ENCODE measurements at regions not wholly inside any gene's neighbourhood (a gene's known extent, or its start where the extent isn't known, plus 50 kb on each side); places are given as distances from the start of the nearest gene placed in this dataset.

- Histone ChIP-seq H3K9me3 (ENCODE audit: control extremely low read depth in 1 of 5, control insufficient read depth in 4 of 5, insufficient read depth in 2 of 5, low read depth in 1 of 5, low read length in 4 of 5) (no peaks in the 10 kb centered on the region), H3K27me3 (replicated peaks in 2 of 5; ENCODE audit: control insufficient read depth in 4 of 5, insufficient read depth in 5 of 5, low read length in 4 of 5) (no peaks in the 10 kb centered on the region), H3K4me1 (ENCODE audit: control extremely low read depth in 1 of 4, control insufficient read depth in 4 of 4, insufficient read depth in 4 of 4, low read length in 3 of 4) (peaks cover 0 to 6% (median 0%) of the 10 kb centered on the region in 4 experiments), H3K36me3 (ENCODE audit: control insufficient read depth in 4 of 4, insufficient read depth in 4 of 4, low read length in 3 of 4) (no peaks in the 10 kb centered on the region), H3K4me3 (ENCODE audit: control insufficient read depth in 1 of 7, extremely low read depth in 1 of 7, insufficient read depth in 4 of 7, low read depth in 2 of 7, low read length in 6 of 7) (no peak overlapping the region), H3K27ac (ENCODE audit: insufficient read depth in 1 of 2, low read depth in 1 of 2, low read length in 2 of 2, poor library complexity in 1 of 2, severe bottlenecking in 2 of 2) (no peak overlapping the region)
- CTCF ChIA-PET = no interaction called here
- 100% methylated on average over 2 of the region's 6 CpGs for WGBS (ENCODE audit: insufficient coverage)
- POLR2A ChIA-PET = no interaction called here
- no peak for DNase-seq
Measured at GRCh38 chr5:58044166-58044565, 415.7 kb downstream of the PLK2 start.

GRCh38 chr5:58043032-58043945 is 416.6 kb downstream of the PLK2 start:
- no peak overlapping the region for H3K27ac ChIP-seq (ENCODE audit: insufficient read depth in 1 of 2, low read depth in 1 of 2, low read length in 2 of 2, poor library complexity in 1 of 2, severe bottlenecking in 2 of 2)
- POLR2A ChIA-PET = no interaction called here
- CTCF ChIA-PET = interaction anchor here (1.1 kb wide), 2 partner anchors 11 to 48 kb away, joined by 3 read pairs; no protein-coding TSS in a partner anchor
- no peaks in the 10 kb centered on the region for H3K9me3 ChIP-seq (ENCODE audit: control extremely low read depth in 1 of 5, control insufficient read depth in 4 of 5, insufficient read depth in 2 of 5, low read depth in 1 of 5, low read length in 4 of 5)
- whole genome bisulfite sequencing (ENCODE audit: insufficient coverage) = 60% methylated on average over 2 of the region's 2 CpGs
- H3K27me3 ChIP-seq (replicated peaks in 2 of 5; ENCODE audit: control insufficient read depth in 4 of 5, insufficient read depth in 5 of 5, low read length in 4 of 5) = no peaks in the 10 kb centered on the region
- H3K4me1 ChIP-seq (ENCODE audit: control extremely low read depth in 1 of 4, control insufficient read depth in 4 of 4, insufficient read depth in 4 of 4, low read length in 3 of 4) = peaks cover 0 to 6% (median 0%) of the 10 kb centered on the region in 4 experiments
- no peak overlapping the region for H3K4me3 ChIP-seq (ENCODE audit: control insufficient read depth in 1 of 7, extremely low read depth in 1 of 7, insufficient read depth in 4 of 7, low read depth in 2 of 7, low read length in 6 of 7)
- peak in 2 of 3 donors; percentile 4 to 25 for DNase-seq
- no peaks in the 10 kb centered on the region for H3K36me3 ChIP-seq (ENCODE audit: control insufficient read depth in 4 of 4, insufficient read depth in 4 of 4, low read length in 3 of 4)

- H3K4me1 ChIP-seq (ENCODE audit: control extremely low read depth in 1 of 4, control insufficient read depth in 4 of 4, insufficient read depth in 4 of 4, low read length in 3 of 4) = peaks cover 0 to 6% (median 0%) of the 10 kb centered on the region in 4 experiments
- no peak for DNase-seq
- POLR2A ChIA-PET = no interaction called here
- CTCF ChIA-PET = interaction anchor here (1.1 kb wide), 1 partner anchor 50 kb away, joined by 3 read pairs; no protein-coding TSS in a partner anchor
- H3K36me3 ChIP-seq (ENCODE audit: control insufficient read depth in 4 of 4, insufficient read depth in 4 of 4, low read length in 3 of 4) = no peaks in the 10 kb centered on the region
- H3K9me3 ChIP-seq (ENCODE audit: control extremely low read depth in 1 of 5, control insufficient read depth in 4 of 5, insufficient read depth in 2 of 5, low read depth in 1 of 5, low read length in 4 of 5) = no peaks in the 10 kb centered on the region
- H3K4me3 ChIP-seq (ENCODE audit: control insufficient read depth in 1 of 7, extremely low read depth in 1 of 7, insufficient read depth in 4 of 7, low read depth in 2 of 7, low read length in 6 of 7) = no peak overlapping the region
- no peak overlapping the region for H3K27ac ChIP-seq (ENCODE audit: insufficient read depth in 1 of 2, low read depth in 1 of 2, low read length in 2 of 2, poor library complexity in 1 of 2, severe bottlenecking in 2 of 2)
- no peaks in the 10 kb centered on the region for H3K27me3 ChIP-seq (replicated peaks in 2 of 5; ENCODE audit: control insufficient read depth in 4 of 5, insufficient read depth in 5 of 5, low read length in 4 of 5)
- WGBS (ENCODE audit: insufficient coverage) = 100% methylated on average over 2 of the region's 3 CpGs
Measured at GRCh38 chr5:58041884-58042283, 418.0 kb downstream of the PLK2 start.

GRCh38 chr5:58040846-58041245 is 419.0 kb downstream of the PLK2 start:
- no peaks in the 10 kb centered on the region for H3K27me3 ChIP-seq (replicated peaks in 2 of 5; ENCODE audit: control insufficient read depth in 4 of 5, insufficient read depth in 5 of 5, low read length in 4 of 5)
- no peak overlapping the region for H3K27ac ChIP-seq (ENCODE audit: insufficient read depth in 1 of 2, low read depth in 1 of 2, low read length in 2 of 2, poor library complexity in 1 of 2, severe bottlenecking in 2 of 2)
- no peaks in the 10 kb centered on the region for H3K36me3 ChIP-seq (ENCODE audit: control insufficient read depth in 4 of 4, insufficient read depth in 4 of 4, low read length in 3 of 4)
- no peak for DNase-seq
- POLR2A ChIA-PET = no interaction called here
- CTCF ChIA-PET = no interaction called here
- peaks cover 0 to 6% (median 0%) of the 10 kb centered on the region in 4 experiments for H3K4me1 ChIP-seq (ENCODE audit: control extremely low read depth in 1 of 4, control insufficient read depth in 4 of 4, insufficient read depth in 4 of 4, low read length in 3 of 4)
- WGBS (ENCODE audit: insufficient coverage) = no CpG with 5 or more reads among the region's 1 CpG
- no peaks in the 10 kb centered on the region for H3K9me3 ChIP-seq (ENCODE audit: control extremely low read depth in 1 of 5, control insufficient read depth in 4 of 5, insufficient read depth in 2 of 5, low read depth in 1 of 5, low read length in 4 of 5)
- H3K4me3 ChIP-seq (ENCODE audit: control insufficient read depth in 1 of 7, extremely low read depth in 1 of 7, insufficient read depth in 4 of 7, low read depth in 2 of 7, low read length in 6 of 7) = no peak overlapping the region

- H3K27me3 ChIP-seq (replicated peaks in 2 of 5; ENCODE audit: control insufficient read depth in 4 of 5, insufficient read depth in 5 of 5, low read length in 4 of 5) = no peaks in the 10 kb centered on the region
- H3K9me3 ChIP-seq (ENCODE audit: control extremely low read depth in 1 of 5, control insufficient read depth in 4 of 5, insufficient read depth in 2 of 5, low read depth in 1 of 5, low read length in 4 of 5) = no peaks in the 10 kb centered on the region
- ChIA-PET CTCF (no interaction called here), POLR2A (no interaction called here)
- DNase-seq = no peak
- peaks cover 0 to 6% (median 0%) of the 10 kb centered on the region in 4 experiments for H3K4me1 ChIP-seq (ENCODE audit: control extremely low read depth in 1 of 4, control insufficient read depth in 4 of 4, insufficient read depth in 4 of 4, low read length in 3 of 4)
- no peak overlapping the region for H3K4me3 ChIP-seq (ENCODE audit: control insufficient read depth in 1 of 7, extremely low read depth in 1 of 7, insufficient read depth in 4 of 7, low read depth in 2 of 7, low read length in 6 of 7)
- no peak overlapping the region for H3K27ac ChIP-seq (ENCODE audit: insufficient read depth in 1 of 2, low read depth in 1 of 2, low read length in 2 of 2, poor library complexity in 1 of 2, severe bottlenecking in 2 of 2)
- WGBS (ENCODE audit: insufficient coverage) = 0% methylated on average over 1 of the region's 2 CpGs
- H3K36me3 ChIP-seq (ENCODE audit: control insufficient read depth in 4 of 4, insufficient read depth in 4 of 4, low read length in 3 of 4) = no peaks in the 10 kb centered on the region
Measured at GRCh38 chr5:58040044-58040443, 419.8 kb downstream of the PLK2 start.

- WGBS (ENCODE audit: insufficient coverage) = no CpG with 5 or more reads among the region's 3 CpGs
- DNase-seq = no peak
- H3K9me3 ChIP-seq (ENCODE audit: control extremely low read depth in 1 of 5, control insufficient read depth in 4 of 5, insufficient read depth in 2 of 5, low read depth in 1 of 5, low read length in 4 of 5) = no peaks in the 10 kb centered on the region
- ChIA-PET CTCF (no interaction called here), POLR2A (no interaction called here)
- peaks cover 0 to 2% (median 0%) of the 10 kb centered on the region in 4 experiments for H3K4me1 ChIP-seq (ENCODE audit: control extremely low read depth in 1 of 4, control insufficient read depth in 4 of 4, insufficient read depth in 4 of 4, low read length in 3 of 4)
- no peak overlapping the region for H3K4me3 ChIP-seq (ENCODE audit: control insufficient read depth in 1 of 7, extremely low read depth in 1 of 7, insufficient read depth in 4 of 7, low read depth in 2 of 7, low read length in 6 of 7)
- H3K27ac ChIP-seq (ENCODE audit: insufficient read depth in 1 of 2, low read depth in 1 of 2, low read length in 2 of 2, poor library complexity in 1 of 2, severe bottlenecking in 2 of 2) = no peak overlapping the region
- H3K27me3 ChIP-seq (replicated peaks in 2 of 5; ENCODE audit: control insufficient read depth in 4 of 5, insufficient read depth in 5 of 5, low read length in 4 of 5) = no peaks in the 10 kb centered on the region
- no peaks in the 10 kb centered on the region for H3K36me3 ChIP-seq (ENCODE audit: control insufficient read depth in 4 of 4, insufficient read depth in 4 of 4, low read length in 3 of 4)
Measured at GRCh38 chr5:58037899-58038298, 422.0 kb downstream of the PLK2 start.

- H3K9me3 ChIP-seq (ENCODE audit: control extremely low read depth in 1 of 5, control insufficient read depth in 4 of 5, insufficient read depth in 2 of 5, low read depth in 1 of 5, low read length in 4 of 5) = no peaks in the 10 kb centered on the region
- H3K27me3 ChIP-seq (replicated peaks in 2 of 5; ENCODE audit: control insufficient read depth in 4 of 5, insufficient read depth in 5 of 5, low read length in 4 of 5) = no peaks in the 10 kb centered on the region
- ChIA-PET CTCF (no interaction called here), POLR2A (no interaction called here)
- no peaks in the 10 kb centered on the region for H3K36me3 ChIP-seq (ENCODE audit: control insufficient read depth in 4 of 4, insufficient read depth in 4 of 4, low read length in 3 of 4)
- no peak for DNase-seq
- no CpG with 5 or more reads among the region's 1 CpG for WGBS (ENCODE audit: insufficient coverage)
- H3K27ac ChIP-seq (ENCODE audit: insufficient read depth in 1 of 2, low read depth in 1 of 2, low read length in 2 of 2, poor library complexity in 1 of 2, severe bottlenecking in 2 of 2) = no peak overlapping the region
- H3K4me3 ChIP-seq (ENCODE audit: control insufficient read depth in 1 of 7, extremely low read depth in 1 of 7, insufficient read depth in 4 of 7, low read depth in 2 of 7, low read length in 6 of 7) = no peak overlapping the region
- no peaks in the 10 kb centered on the region for H3K4me1 ChIP-seq (ENCODE audit: control extremely low read depth in 1 of 4, control insufficient read depth in 4 of 4, insufficient read depth in 4 of 4, low read length in 3 of 4)
Measured at GRCh38 chr5:58025809-58026208, 434.1 kb downstream of the PLK2 start.

Data from common myeloid progenitor, CD34-positive (primary cell).